ENCODE measurements at regions not wholly inside any gene's neighbourhood (a gene's known extent, or its start where the extent isn't known, plus 50 kb on each side); places are given as distances from the start of the nearest gene placed in this dataset.
A peak's percentile ranks its signal among the peaks of the same experiment; 100 is the strongest.

GRCh38 chr10:88122576-88122975, 259.2 kb downstream of the PTEN start:
- SMC1A ChIA-PET (ENCODE audit: uncharacterized antibody, unreplicated experiment), result interaction anchor here (2.0 kb wide), 1 partner anchor 267 kb away, joined by 6 read pairs; no protein-coding TSS in a partner anchor
- in situ Hi-C loops (cut with MboI) (no loop called here), intact Hi-C loops (cut with micrococcal nuclease; ENCODE audit: unreplicated experiment) (no loop called here)
- DNase-seq (ENCODE audit: low read depth, low spot score) (no peak), FAIRE-seq (no peak), ATAC-seq (no peak)
- Histone ChIP-seq H3K9me3 (replicated peaks; ENCODE audit: control insufficient read depth, insufficient read depth, low read length) (no peaks in the 10 kb centered on the region), H2AFZ (ENCODE audit: control insufficient read depth, low read depth, low read length) (no peak overlapping the region), H3K27me3 (replicated peaks in 1 of 2; ENCODE audit: control insufficient read depth in 2 of 2, insufficient read depth in 2 of 2, low read length in 1 of 2) (no peaks in the 10 kb centered on the region), H3K9ac (ENCODE audit: control insufficient read depth, insufficient read depth, low read length) (no peak overlapping the region), H3K4me3 (no peak overlapping the region), H3K4me2 (ENCODE audit: control insufficient read depth, insufficient read depth) (no peak overlapping the region), H3K27ac (ENCODE audit: control insufficient read depth, insufficient read depth) (no peak overlapping the region), H3K36me3 (ENCODE audit: control insufficient read depth in 2 of 2, insufficient read depth in 2 of 2, low read length in 1 of 2) (no peaks in the 10 kb centered on the region), H3K4me1 (ENCODE audit: control insufficient read depth, insufficient read depth, low read length) (peaks cover 25% of the 10 kb centered on the region), H4K20me1 (ENCODE audit: control insufficient read depth, insufficient read depth) (no peaks in the 10 kb centered on the region), H3K79me2 (ENCODE audit: control insufficient read depth, insufficient read depth, low read length) (no peaks in the 10 kb centered on the region)
- 71% methylated on average over 4 of the region's 4 CpGs for WGBS (ENCODE audit: insufficient coverage, insufficient replicate concordance, low lambda C conversion rate, missing lambda C conversion rate)
- no TSS peak for BruUV-seq (replicated peaks)
- POLR2A ChIA-PET, result no interaction called here
- CTCF ChIA-PET, result interaction anchor here (1.7 to 2.0 kb wide), 2 partner anchors 15 to 266 kb away, joined by 3 to 7 read pairs; no protein-coding TSS in a partner anchor
- TF ChIP-seq BHLHE40 (IDR thresholded peaks at IDR 0.05; ENCODE audit: borderline replicate concordance in 1 of 2, low read depth in 2 of 2, low read length in 1 of 2) (0 out of 4 replicates have a peak, but pooled peaks of 1 of the 2 experiments have one; percentile 11), RUNX3 (IDR thresholded peaks at IDR 0.05; ENCODE audit: low read length) (no peak)
- RAD21 ChIA-PET (ENCODE audit: unreplicated experiment), result interaction anchor here (1.4 kb wide), 1 partner anchor 10 kb away, joined by 3 read pairs; no protein-coding TSS in a partner anchor

GRCh38 chr10:88125766-88126165, 262.3 kb downstream of the PTEN start:
- intact Hi-C loops (cut with micrococcal nuclease; ENCODE audit: unreplicated experiment), result no loop called here
- TF ChIP-seq HSF1 (IDR thresholded peaks at IDR 0.05; ENCODE audit: low read depth, low read length) (no peak), SKIL (IDR thresholded peaks at IDR 0.05; ENCODE audit: low read depth, poor library complexity, severe bottlenecking) (no peak), CBFB (IDR thresholded peaks at IDR 0.05; ENCODE audit: low read depth) (no peak), BRCA1 (IDR thresholded peaks at IDR 0.05; ENCODE audit: low read depth, low read length) (no peak), CBX5 (IDR thresholded peaks at IDR 0.05; ENCODE audit: low read depth) (no peak), TARDBP (IDR thresholded peaks at IDR 0.05; ENCODE audit: borderline replicate concordance) (no peak), ZNF687 (IDR thresholded peaks at IDR 0.05) (no peak)

More at GRCh38 chr10:88125766-88126165, 262.3 kb downstream of the PTEN start:
- ChIA-PET POLR2A (no interaction called here), RAD21 (ENCODE audit: unreplicated experiment) (no interaction called here), CTCF (no interaction called here), SMC1A (ENCODE audit: uncharacterized antibody, unreplicated experiment) (interaction anchor here (1.2 to 1.5 kb wide), 4 partner anchors 11 to 267 kb away, joined by 3 to 5 read pairs (median 4); no protein-coding TSS in a partner anchor)
- Histone ChIP-seq H3K9me3 (replicated peaks; ENCODE audit: control insufficient read depth, insufficient read depth, low read length) (no peaks in the 10 kb centered on the region; the same call in 2 of the 3 replicates), H3K9ac (ENCODE audit: control insufficient read depth, insufficient read depth, low read length) (no peak overlapping the region), H3K27ac (ENCODE audit: control insufficient read depth, insufficient read depth) (no peak overlapping the region), H3K79me2 (ENCODE audit: control insufficient read depth, insufficient read depth, low read length) (no peaks in the 10 kb centered on the region), H3K27me3 (replicated peaks in 1 of 2; ENCODE audit: control insufficient read depth in 2 of 2, insufficient read depth in 2 of 2, low read length in 1 of 2) (no peaks in the 10 kb centered on the region), H3K4me1 (ENCODE audit: control insufficient read depth, insufficient read depth, low read length) (no peaks in the 10 kb centered on the region), H3K4me3 (no peak overlapping the region), H3K4me2 (ENCODE audit: control insufficient read depth, insufficient read depth) (no peak overlapping the region), H2AFZ (ENCODE audit: control insufficient read depth, low read depth, low read length) (no peak overlapping the region), H3K36me3 (ENCODE audit: control insufficient read depth in 2 of 2, insufficient read depth in 2 of 2, low read length in 1 of 2) (no peaks in the 10 kb centered on the region), H4K20me1 (ENCODE audit: control insufficient read depth, insufficient read depth) (no peaks in the 10 kb centered on the region)
- DNase-seq (ENCODE audit: low read depth, low spot score) (no peak), FAIRE-seq (no peak), ATAC-seq (no peak)
- BruUV-seq (replicated peaks), result no TSS peak
- in situ Hi-C loops (cut with MboI), result no loop called here
- WGBS (ENCODE audit: insufficient coverage, insufficient replicate concordance, low lambda C conversion rate, missing lambda C conversion rate), result 89% methylated on average over 1 of the region's 1 CpG

Data from GM12878 (cell line).